HUES64 (cell line): ENCODE measurements at regions not wholly inside any gene's neighbourhood (a gene's known extent, or its start where the extent isn't known, plus 50 kb on each side); places are given as distances from the start of the nearest gene placed in this dataset.
"Not testable (repeated sequence)": the region's sequence is repeated elsewhere in the genome, so short reads cannot be mapped to it uniquely, and the experiment has no call there.

ENCODE experiments used
- H3K27ac ChIP-seq: 2 replicates; pipeline ENCODE4 v1.7.0; 2013; ENCODE audit warnings: low read depth, low read length, inconsistent platforms
- H3K27me3 ChIP-seq: 2 replicates; pipeline ENCODE4 v1.6.1; 2013; ENCODE audit warnings: mild to moderate bottlenecking, low read length; ENCODE audit not compliant: insufficient read depth
- H3K36me3 ChIP-seq: 2 replicates; pipeline ENCODE4 v1.6.1; 2013; ENCODE audit warnings: mild to moderate bottlenecking, low read length; ENCODE audit not compliant: insufficient read depth
- H3K4me1 ChIP-seq: 2 replicates; pipeline ENCODE4 v1.6.1; 2013; ENCODE audit warnings: mild to moderate bottlenecking, low read length, moderate library complexity; ENCODE audit not compliant: insufficient read depth
- H3K4me3 ChIP-seq: 2 replicates; pipeline ENCODE4 v1.5.1; 2013; ENCODE audit warnings: mild to moderate bottlenecking, low read length, moderate library complexity
- H3K9ac ChIP-seq: 2 replicates; pipeline ENCODE4 v1.6.1; 2013; ENCODE audit warnings: mild to moderate bottlenecking, low read depth, low read length
- H3K9me3 ChIP-seq: 2 replicates; pipeline ENCODE4 v1.6.1; 2013; ENCODE audit warnings: low read depth, low read length; ENCODE audit not compliant: insufficient read depth
- WGBS: fragments of 150-250, 120-280 bp; methylation state at CpG from one replicate; pipeline ENCODE4 v1.1.7; 2013; ENCODE audit warnings: missing lambda C conversion rate; 5-methylcytosine and 5-hydroxymethylcytosine counted together

- 95% methylated on average over 7 of the region's 7 CpGs for WGBS
- H3K4me1 ChIP-seq, result no peaks in the 10 kb centered on the region
Observed at GRCh38 chr6:28600245-28600644, 74.6 kb downstream of the GPX5 start.

GRCh38 chr6:28603891-28604290 is 78.2 kb downstream of the GPX5 start:
- Histone ChIP-seq H3K4me3 (no peak overlapping the region), H3K9ac (no peak overlapping the region), H3K27me3 (0 out of 2 replicates have a peak, but pooled peaks cover 1% of the 10 kb centered on the region), H3K9me3 (no peaks in the 10 kb centered on the region), H3K27ac (no peak overlapping the region), H3K4me1 (no peaks in the 10 kb centered on the region; the same call in 1 of the 2 replicates), H3K36me3 (no peaks in the 10 kb centered on the region)
- 33% methylated on average over 1 of the region's 1 CpG for WGBS

More at GRCh38 chr6:28600245-28600644, 74.6 kb downstream of the GPX5 start:
- Histone ChIP-seq H3K4me3 (no peak overlapping the region), H3K9me3 (no peaks in the 10 kb centered on the region), H3K36me3 (no peaks in the 10 kb centered on the region), H3K9ac (no peak overlapping the region), H3K27ac (no peak overlapping the region), H3K27me3 (no peaks in the 10 kb centered on the region)

- Histone ChIP-seq H3K4me1 (no peaks in the 10 kb centered on the region; the same call in 1 of the 2 replicates), H3K4me3 (peak overlapping the region; percentile 84), H3K9ac (peak overlapping the region; percentile 24), H3K9me3 (no peaks in the 10 kb centered on the region), H3K27ac (no peak overlapping the region; the same call in 1 of the 2 replicates), H3K36me3 (no peaks in the 10 kb centered on the region), H3K27me3 (0 out of 2 replicates have a peak, but pooled peaks cover 3% of the 10 kb centered on the region)
- WGBS, result 4% methylated on average over 29 of the region's 30 CpGs
Observed at GRCh38 chr6:28606424-28607391, 81.0 kb downstream of the GPX5 start.

GRCh38 chr6:28607990-28608389 is 82.3 kb downstream of the GPX5 start:
- Histone ChIP-seq H3K4me3 (no peak overlapping the region), H3K9ac (no peak overlapping the region), H3K9me3 (no peaks in the 10 kb centered on the region), H3K4me1 (no peaks in the 10 kb centered on the region; the same call in 1 of the 2 replicates), H3K36me3 (no peaks in the 10 kb centered on the region), H3K27me3 (0 out of 2 replicates have a peak, but pooled peaks cover 3% of the 10 kb centered on the region), H3K27ac (no peak overlapping the region)
- WGBS, result 91% methylated on average over 8 of the region's 9 CpGs

DNA sequence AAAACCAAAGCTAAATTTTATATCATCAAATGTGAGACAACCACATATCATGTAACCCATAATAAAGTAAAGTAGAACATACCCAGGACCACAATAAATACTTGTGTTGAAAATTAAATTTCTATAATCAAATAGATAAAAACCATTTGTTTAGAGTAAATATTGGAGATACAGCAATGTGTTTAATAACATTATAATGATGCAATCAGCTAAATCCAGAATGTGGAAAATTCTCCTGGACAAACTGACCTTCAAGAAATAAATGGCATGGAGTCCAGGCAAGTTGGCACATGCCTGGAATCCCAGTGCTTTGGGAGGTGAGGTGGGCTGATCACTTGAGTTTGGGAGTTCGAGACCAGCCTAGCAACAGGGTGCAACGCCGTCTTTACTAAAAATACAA is 84.0 kb downstream of the GPX5 start:
- H3K4me3 ChIP-seq, result no peak overlapping the region
- no peaks in the 10 kb centered on the region for H3K36me3 ChIP-seq
- WGBS, result 91% methylated on average over 3 of the region's 3 CpGs
- 0 out of 2 replicates have a peak, but pooled peaks cover 3% of the 10 kb centered on the region for H3K27me3 ChIP-seq
- no peaks in the 10 kb centered on the region for H3K9me3 ChIP-seq
- H3K4me1 ChIP-seq, result no peaks in the 10 kb centered on the region; the same call in 1 of the 2 replicates
- no peak overlapping the region for H3K27ac ChIP-seq
- H3K9ac ChIP-seq, result no peak overlapping the region

DNA sequence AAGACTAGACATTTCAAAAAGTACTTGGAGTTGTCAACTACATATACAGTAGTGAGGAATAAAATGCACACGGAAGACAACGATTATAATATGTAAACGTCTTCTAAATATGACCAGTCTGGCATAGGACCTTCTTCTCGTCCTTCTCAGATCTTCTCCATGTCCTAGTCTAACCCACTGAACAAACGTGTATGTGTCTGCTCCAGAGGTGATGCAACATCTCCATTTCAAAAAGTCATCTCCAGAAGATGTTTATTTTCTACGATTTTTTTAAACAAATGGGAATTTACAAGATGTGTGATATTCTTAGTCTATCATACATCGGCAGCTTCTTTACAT is 89.9 kb downstream of the GPX5 start:
- H3K9ac ChIP-seq, result no peak overlapping the region
- H3K4me3 ChIP-seq, result peak overlapping the region; percentile 50
- no peaks in the 10 kb centered on the region for H3K9me3 ChIP-seq
- no peaks in the 10 kb centered on the region for H3K36me3 ChIP-seq
- H3K27ac ChIP-seq, result no peak overlapping the region
- H3K27me3 ChIP-seq, result peaks cover 2% of the 10 kb centered on the region; the same call in 1 of the 2 replicates
- H3K4me1 ChIP-seq, result no peaks in the 10 kb centered on the region
- WGBS, result 83% methylated on average over 7 of the region's 7 CpGs

- peak overlapping the region; percentile 50 for H3K4me3 ChIP-seq
- no peaks in the 10 kb centered on the region for H3K36me3 ChIP-seq
- H3K4me1 ChIP-seq, result no peaks in the 10 kb centered on the region
- peak overlapping the region; percentile 21; the same call in 1 of the 2 replicates for H3K9ac ChIP-seq
- H3K27me3 ChIP-seq, result peaks cover 6% of the 10 kb centered on the region; the same call in 1 of the 2 replicates
- WGBS, result 92% methylated on average over 52 of the region's 52 CpGs
- no peaks in the 10 kb centered on the region for H3K9me3 ChIP-seq
- no peak overlapping the region for H3K27ac ChIP-seq
Observed at GRCh38 chr6:28615955-28616747, 90.5 kb downstream of the GPX5 start.

- H3K9ac ChIP-seq, result no peak overlapping the region
- H3K27me3 ChIP-seq, result peaks cover 6% of the 10 kb centered on the region; the same call in 1 of the 2 replicates
- H3K9me3 ChIP-seq, result no peaks in the 10 kb centered on the region
- no peak overlapping the region for H3K27ac ChIP-seq
- H3K4me1 ChIP-seq, result no peaks in the 10 kb centered on the region
- no peak overlapping the region for H3K4me3 ChIP-seq
- no peaks in the 10 kb centered on the region for H3K36me3 ChIP-seq
Observed at GRCh38 chr6:28618898-28619555, 93.3 kb downstream of the GPX5 start.

DNA sequence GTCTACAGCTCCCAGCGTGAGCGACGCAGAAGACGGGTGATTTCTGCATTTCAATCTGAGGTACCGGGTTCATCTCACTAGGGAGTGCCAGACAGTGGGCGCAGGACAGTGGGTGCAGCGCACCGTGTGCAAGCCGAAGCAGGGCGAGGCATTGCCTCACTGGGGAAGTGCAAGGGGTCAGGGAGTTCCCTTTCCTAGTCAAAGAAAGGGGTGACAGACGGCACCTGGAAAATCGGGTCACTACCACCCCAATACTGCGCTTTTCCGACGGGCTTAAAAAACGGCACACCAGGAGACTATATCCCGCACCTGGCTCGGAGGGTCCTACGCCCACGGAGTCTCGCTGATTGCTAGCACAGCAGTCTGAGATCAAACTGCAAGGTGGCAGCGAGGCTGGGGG is 95.6 kb downstream of the GPX5 start:
- not testable (repeated sequence) for H3K4me1 ChIP-seq
- WGBS, result 1% methylated on average over 18 of the region's 22 CpGs

DNA sequence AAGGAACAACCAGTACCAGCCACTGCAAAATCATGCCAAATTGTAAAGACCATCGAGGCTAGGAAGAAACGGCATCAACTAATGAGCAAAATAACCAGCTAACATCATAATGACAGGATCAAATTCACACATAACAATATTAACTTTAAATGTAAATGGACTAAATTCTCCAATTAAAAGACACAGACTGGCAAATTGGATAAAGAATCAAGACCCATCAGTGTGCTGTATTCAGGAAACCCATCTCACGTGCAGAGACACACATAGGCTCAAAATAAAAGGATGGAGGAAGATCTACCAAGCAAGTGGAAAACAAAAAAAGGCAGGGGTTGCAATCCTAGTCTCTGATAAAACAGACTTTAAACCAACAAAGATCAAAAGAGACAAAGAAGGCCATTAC is 97.6 kb downstream of the GPX5 start:
- not testable (repeated sequence) for H3K9me3 ChIP-seq, H3K27me3 ChIP-seq, H3K36me3 ChIP-seq, H3K27ac ChIP-seq, H3K9ac ChIP-seq, H3K4me3 ChIP-seq, H3K4me1 ChIP-seq
- no CpG with 5 or more reads among the region's 3 CpGs for WGBS

More for the DNA sequence above, 95.6 kb downstream of the GPX5 start:
- H3K36me3 ChIP-seq, H3K27ac ChIP-seq, H3K27me3 ChIP-seq, H3K9me3 ChIP-seq: not testable (repeated sequence)
- Histone ChIP-seq H3K9ac (peak overlapping the region; percentile 74), H3K4me3 (peak overlapping the region; percentile 63)
